ENCODE measurements at regions not wholly inside any gene's neighbourhood (a gene's known extent, or its start where the extent isn't known, plus 50 kb on each side); places are given as distances from the start of the nearest gene placed in this dataset.

DNA sequence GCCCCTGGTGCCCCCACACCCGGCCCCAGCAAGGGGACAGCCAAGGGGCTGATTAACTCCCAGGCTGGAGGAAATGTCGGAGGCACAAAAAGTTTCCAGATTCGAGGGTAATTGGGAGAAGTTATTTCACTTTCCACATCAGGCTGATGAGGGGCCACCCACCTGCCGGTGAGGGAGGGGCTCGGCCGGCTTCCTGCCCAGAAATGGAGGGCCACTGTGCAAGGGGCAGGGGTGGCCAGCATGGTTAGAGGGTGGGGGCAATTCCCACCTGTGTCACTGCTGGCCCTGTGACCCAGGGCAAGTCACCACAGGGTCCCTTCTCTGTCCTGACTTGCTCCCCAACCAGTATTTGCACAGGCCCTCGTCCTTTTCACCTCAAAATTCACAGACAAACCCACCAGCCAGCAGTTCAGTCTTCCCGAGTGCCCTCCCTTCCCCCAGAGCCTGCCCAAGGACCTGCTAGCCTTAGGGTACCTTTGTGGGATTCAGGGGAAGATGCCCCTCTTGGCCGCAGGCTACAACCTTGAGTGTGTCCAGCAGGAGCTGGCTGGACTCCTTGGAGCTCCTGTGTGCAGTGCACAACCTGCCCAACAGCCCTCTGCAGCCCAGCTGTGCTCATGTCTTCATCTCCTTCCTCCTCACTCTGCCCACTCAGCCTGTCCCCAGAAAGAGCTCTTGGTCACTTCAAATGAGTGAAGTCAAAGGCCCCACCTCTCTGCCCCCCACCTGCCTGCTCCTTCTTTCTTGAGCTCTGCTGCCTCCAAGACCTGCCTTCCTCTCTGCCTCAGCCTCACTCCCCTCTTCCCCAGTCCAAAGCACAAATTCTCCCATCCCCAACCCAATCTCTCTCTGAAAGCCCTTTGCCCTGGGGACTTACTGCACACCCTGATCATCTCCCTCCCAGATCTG, 130.5 kb downstream of the BARX1 start:
- no peaks in the 10 kb centered on the region for H3K9me3 ChIP-seq (ENCODE audit: control insufficient read depth, insufficient read depth, low read length)
- TF ChIP-seq, protein P1, sequence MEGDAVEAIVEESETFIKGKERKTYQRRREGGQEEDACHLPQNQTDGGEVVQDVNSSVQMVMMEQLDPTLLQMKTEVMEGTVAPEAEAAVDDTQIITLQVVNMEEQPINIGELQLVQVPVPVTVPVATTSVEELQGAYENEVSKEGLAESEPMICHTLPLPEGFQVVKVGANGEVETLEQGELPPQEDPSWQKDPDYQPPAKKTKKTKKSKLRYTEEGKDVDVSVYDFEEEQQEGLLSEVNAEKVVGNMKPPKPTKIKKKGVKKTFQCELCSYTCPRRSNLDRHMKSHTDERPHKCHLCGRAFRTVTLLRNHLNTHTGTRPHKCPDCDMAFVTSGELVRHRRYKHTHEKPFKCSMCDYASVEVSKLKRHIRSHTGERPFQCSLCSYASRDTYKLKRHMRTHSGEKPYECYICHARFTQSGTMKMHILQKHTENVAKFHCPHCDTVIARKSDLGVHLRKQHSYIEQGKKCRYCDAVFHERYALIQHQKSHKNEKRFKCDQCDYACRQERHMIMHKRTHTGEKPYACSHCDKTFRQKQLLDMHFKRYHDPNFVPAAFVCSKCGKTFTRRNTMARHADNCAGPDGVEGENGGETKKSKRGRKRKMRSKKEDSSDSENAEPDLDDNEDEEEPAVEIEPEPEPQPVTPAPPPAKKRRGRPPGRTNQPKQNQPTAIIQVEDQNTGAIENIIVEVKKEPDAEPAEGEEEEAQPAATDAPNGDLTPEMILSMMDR (IDR thresholded peaks at IDR 0.05): no peak

DNA sequence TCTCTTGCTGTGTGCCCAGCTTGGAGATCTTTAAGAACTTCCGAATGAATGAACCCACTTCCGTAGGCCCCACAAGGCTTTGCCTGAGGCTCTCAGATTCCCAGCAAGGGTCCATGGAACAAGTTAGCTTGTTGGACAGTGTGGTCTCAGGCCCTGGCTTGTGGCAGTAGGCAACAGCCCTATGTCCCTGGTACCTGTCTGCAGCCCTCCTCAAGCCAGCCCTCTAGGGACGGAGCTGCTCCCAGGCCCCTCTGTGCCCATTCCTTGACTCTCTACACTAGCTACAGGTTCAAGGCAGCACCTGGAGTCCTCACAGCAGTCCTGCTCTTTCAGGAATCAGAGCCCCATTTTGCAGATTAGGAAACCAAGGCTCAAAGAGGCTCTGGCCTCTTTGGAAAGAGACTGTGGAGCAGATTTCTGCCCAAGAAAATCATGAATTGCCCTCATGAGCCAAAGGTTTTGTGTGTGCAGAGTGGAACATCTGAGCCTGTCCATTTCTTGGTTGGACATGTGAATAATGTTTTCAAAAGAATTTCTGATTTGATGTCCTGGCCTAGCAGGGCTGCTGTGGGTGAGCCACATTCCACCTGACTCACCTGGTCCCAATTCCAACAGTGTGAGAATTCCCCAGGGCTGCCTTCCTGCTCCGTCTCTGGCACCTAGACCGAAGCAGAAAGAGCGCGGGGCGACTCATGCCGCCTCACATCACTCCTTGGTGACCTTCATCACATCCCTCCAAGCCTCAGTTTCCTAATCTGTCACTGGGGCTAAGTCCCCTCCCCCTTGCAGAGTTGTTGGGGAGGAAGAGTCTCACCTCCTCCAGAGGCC, 131.7 kb downstream of the BARX1 start:
- ATAC-seq (no peak), DNase-seq (no peak)
- Histone ChIP-seq H3K9me3 (ENCODE audit: control insufficient read depth, insufficient read depth, low read length) (no peaks in the 10 kb centered on the region), H3K36me3 (ENCODE audit: control insufficient read depth, insufficient read depth, low read length) (no peaks in the 10 kb centered on the region), H3K27ac (ENCODE audit: low read length) (no peak overlapping the region), H3K27me3 (ENCODE audit: control insufficient read depth, insufficient read depth, low read length) (peaks cover 8% of the 10 kb centered on the region), H3K4me3 (ENCODE audit: low read length) (no peak overlapping the region), H3K4me1 (ENCODE audit: control insufficient read depth, insufficient read depth, low read length) (peaks cover 7% of the 10 kb centered on the region)
- TF ChIP-seq, protein P1 (IDR thresholded peaks at IDR 0.05): no peak
- peaks cover 34 to 43% of the 10 kb centered on the region in 2 donors for H3K27me3 Mint-ChIP-seq (ENCODE audit: low read depth in 2 of 2)
- WGBS (ENCODE audit: insufficient coverage): 92% methylated on average over 9 of the region's 9 CpGs
- no peak overlapping the region for H3K27ac Mint-ChIP-seq
- H3K4me3 Mint-ChIP-seq: no peak overlapping the region
- intact Hi-C loops (cut with micrococcal nuclease): no loop called here
- H3K9me3 Mint-ChIP-seq: no peaks in the 10 kb centered on the region
- H3K4me1 Mint-ChIP-seq: peaks cover 0 to 13% of the 10 kb centered on the region in 2 donors
- no peaks in the 10 kb centered on the region for H3K36me3 Mint-ChIP-seq

More for the DNA sequence above, 130.5 kb downstream of the BARX1 start:
- intact Hi-C loops (cut with micrococcal nuclease): no loop called here
- DNase-seq: no peak
- Histone ChIP-seq H3K36me3 (ENCODE audit: control insufficient read depth, insufficient read depth, low read length) (no peaks in the 10 kb centered on the region), H3K4me3 (ENCODE audit: low read length) (no peak overlapping the region), H3K27ac (ENCODE audit: low read length) (no peak overlapping the region), H3K4me1 (ENCODE audit: control insufficient read depth, insufficient read depth, low read length) (peaks cover 7% of the 10 kb centered on the region), H3K27me3 (ENCODE audit: control insufficient read depth, insufficient read depth, low read length) (peaks cover 8% of the 10 kb centered on the region)
- H3K27ac Mint-ChIP-seq: no peak overlapping the region
- H3K27me3 Mint-ChIP-seq (ENCODE audit: low read depth in 2 of 2): peaks cover 42 to 54% of the 10 kb centered on the region in 2 donors
- H3K9me3 Mint-ChIP-seq: no peaks in the 10 kb centered on the region
- no peak overlapping the region for H3K4me3 Mint-ChIP-seq
- 70% methylated on average over 8 of the region's 9 CpGs for WGBS (ENCODE audit: insufficient coverage)
- H3K4me1 Mint-ChIP-seq: peaks cover 0 to 13% of the 10 kb centered on the region in 2 donors
- ATAC-seq: no peak
- H3K36me3 Mint-ChIP-seq: no peaks in the 10 kb centered on the region

DNA sequence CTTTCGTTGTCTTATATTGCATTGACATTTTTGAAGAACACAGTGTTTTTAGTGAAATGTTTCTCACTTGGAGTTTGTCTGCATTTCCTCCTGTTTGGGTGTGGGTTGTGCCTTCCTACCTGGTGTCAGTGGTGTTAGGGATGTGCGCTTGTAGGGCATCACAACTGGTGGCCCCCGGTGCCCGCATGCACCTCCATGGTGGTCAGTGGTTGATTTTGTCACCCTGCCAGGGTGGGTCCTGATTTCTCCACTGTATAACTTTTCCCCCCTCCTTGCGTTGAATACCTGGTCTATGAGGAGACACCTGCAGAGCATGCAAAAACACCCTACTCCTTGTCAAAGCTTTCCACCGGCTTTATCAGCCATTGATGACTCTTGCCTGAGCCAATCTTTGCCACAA, 132.9 kb downstream of the BARX1 start:
- Histone ChIP-seq H3K27me3 (ENCODE audit: control insufficient read depth, insufficient read depth, low read length) (peaks cover 5% of the 10 kb centered on the region), H3K4me3 (ENCODE audit: low read length) (no peak overlapping the region), H3K27ac (ENCODE audit: low read length) (no peak overlapping the region), H3K4me1 (ENCODE audit: control insufficient read depth, insufficient read depth, low read length) (peaks cover 1% of the 10 kb centered on the region), H3K36me3 (ENCODE audit: control insufficient read depth, insufficient read depth, low read length) (no peaks in the 10 kb centered on the region), H3K9me3 (ENCODE audit: control insufficient read depth, insufficient read depth, low read length) (no peaks in the 10 kb centered on the region)
- Mint-ChIP-seq H3K4me3 (no peak overlapping the region), H3K4me1 (peaks cover 0 to 12% of the 10 kb centered on the region in 2 donors), H3K27me3 (ENCODE audit: low read depth in 2 of 2) (peaks cover 31 to 43% of the 10 kb centered on the region in 2 donors), H3K9me3 (no peaks in the 10 kb centered on the region), H3K27ac (no peak overlapping the region), H3K36me3 (no peaks in the 10 kb centered on the region)
- DNase-seq (no peak), ATAC-seq (no peak)
- WGBS (ENCODE audit: insufficient coverage): 94% methylated on average over 6 of the region's 6 CpGs
- intact Hi-C loops (cut with micrococcal nuclease): no loop called here
- TF ChIP-seq, protein P1 (IDR thresholded peaks at IDR 0.05): no peak

All from natural killer cell (primary cell).